Activated effector memory CD4-positive, alpha-beta T cell treated with anti-CD3 and anti-CD28 coated beads, Interleukin-2, amount 50 U/mL, for 16 hours (primary cell): ENCODE measurements at regions not wholly inside any gene's neighbourhood (a gene's known extent, or its start where the extent isn't known, plus 50 kb on each side); places are given as distances from the start of the nearest gene placed in this dataset.
"Not testable (repeated sequence)": the region's sequence is repeated elsewhere in the genome, so short reads cannot be mapped to it uniquely, and the experiment has no call there.

ENCODE experiments used
- DNase-seq: peaks from one replicate; pipeline ENCODE4 v3.0.0-alpha.2; 2020

DNA sequence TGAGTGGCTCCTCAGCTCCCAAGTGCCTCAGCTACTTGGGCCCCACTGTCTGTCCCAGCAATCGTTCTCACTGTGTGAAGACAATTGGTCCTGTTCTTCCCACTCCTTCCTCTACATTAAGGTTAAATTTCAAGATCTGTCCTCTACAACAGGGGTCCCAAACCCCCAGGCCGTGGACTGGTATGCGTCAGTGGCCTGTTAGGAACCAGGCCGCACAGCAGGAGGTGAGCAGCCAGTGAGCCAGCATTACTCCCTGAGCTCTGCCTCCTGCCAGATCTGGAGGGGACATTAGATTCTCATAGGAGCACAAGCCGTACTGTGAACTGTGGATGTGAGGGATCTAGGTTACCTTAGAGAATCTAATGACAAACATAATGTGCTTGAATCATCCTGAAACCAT lies 376.9 kb upstream of the FZD8 start:
- DNase-seq: no peak

- no peak for DNase-seq
Observed at GRCh38 chr10:36017137-36017536, 375.0 kb upstream of the FZD8 start.

- DNase-seq: no peak
Observed at GRCh38 chr10:36007369-36007768, 365.3 kb upstream of the FZD8 start.

GRCh38 chr10:36003688-36004087 lies 361.6 kb upstream of the FZD8 start:
- no peak for DNase-seq

DNA sequence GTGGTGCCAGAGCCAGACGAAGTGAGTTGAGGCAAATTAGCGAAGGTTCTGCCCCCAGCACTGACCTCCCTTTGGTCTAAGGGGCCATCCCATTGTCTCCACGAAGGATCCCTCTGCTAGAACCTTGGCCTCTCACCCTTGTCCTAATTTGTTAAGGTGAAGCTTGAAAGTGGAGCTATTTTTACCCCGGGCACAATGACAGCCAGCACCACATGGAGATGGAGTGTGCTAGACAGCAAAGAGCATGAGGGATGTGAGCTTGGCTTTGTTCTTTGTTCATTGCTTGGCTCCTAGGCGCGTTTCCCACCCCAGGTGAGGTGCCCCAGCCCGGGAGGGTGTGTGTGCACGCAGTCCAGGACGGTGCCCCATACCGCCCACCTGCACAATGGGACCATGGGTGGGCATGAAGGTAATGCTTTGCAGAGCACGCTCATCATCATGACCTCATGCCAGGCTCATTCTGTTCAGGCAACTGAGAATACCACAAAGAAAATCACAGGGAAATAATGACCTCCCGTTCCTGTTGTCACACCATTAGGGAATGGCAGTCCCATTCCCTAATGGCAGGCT lies 361.0 kb upstream of the FZD8 start:
- DNase-seq: no peak

- DNase-seq: no peak
Observed at GRCh38 chr10:36002445-36002844, 360.3 kb upstream of the FZD8 start.

GRCh38 chr10:36000754-36001153 lies 358.7 kb upstream of the FZD8 start:
- not testable (repeated sequence) for DNase-seq

- DNase-seq: no peak
Observed at GRCh38 chr10:35998026-35998425, 355.9 kb upstream of the FZD8 start.

GRCh38 chr10:35995485-35995884 lies 353.4 kb upstream of the FZD8 start:
- DNase-seq: no peak

DNA sequence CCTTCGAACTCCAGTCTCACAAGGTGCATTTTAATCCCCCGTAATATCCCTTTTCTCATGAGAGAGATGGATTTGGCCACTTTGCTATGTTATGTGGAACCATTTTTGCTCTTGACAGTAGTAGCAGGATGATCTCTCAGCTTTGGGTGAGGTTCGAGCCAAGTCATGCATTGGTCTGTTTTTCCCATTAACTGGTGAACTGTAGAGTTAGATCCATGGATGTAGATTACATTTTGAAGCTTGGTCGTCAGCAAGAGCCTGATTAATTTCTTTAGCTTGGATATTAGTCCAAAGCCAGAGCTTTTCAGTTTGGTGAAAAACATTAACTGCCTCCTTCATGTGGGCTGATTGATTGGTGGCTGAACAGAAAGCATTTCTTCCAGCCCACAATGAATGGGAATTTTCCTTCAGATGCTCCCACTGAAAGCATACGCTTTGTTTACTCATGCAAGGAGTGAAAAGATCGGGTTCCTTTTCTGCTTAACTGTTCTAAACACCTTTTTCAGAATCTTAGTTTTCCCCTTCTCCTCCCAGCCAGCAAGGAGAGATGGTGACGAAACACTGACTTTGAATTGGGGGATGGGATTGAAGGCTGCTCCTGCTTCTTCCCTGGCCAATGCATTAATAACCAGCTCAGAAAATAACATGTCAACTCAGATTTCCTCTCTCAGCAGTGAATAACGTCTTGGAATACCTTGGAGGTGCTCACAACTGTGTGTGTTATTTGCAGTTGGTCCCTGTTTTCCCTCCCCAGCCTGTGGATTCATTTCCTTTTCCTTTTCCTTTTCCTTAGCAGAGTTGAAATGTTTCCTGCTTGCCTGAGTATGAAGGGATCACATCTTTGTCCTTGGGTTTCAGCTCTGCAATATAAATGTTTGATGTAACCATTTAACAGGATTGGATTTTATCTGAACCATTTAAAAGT lies 351.8 kb upstream of the FZD8 start:
- no peak for DNase-seq

DNA sequence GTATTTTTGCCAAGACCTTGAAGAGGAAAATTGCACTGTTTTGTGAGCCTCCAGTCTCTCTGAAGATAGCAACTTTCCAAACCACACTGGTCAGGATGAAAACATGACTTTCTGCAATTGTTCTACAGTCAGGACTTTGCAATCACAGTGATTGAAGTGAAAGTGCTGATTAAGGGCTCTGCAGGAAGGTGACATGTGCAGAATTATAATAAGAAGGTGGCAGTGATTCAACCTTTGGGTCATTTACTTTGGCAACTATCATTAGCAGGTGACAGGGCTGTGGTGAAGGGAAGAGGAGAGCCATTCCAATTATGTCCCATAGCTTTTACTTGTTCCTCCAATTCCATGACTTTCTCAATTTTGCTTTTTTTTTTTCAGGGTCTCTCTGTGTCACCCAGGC lies 350.0 kb upstream of the FZD8 start:
- DNase-seq: no peak

- no peak for DNase-seq
Observed at GRCh38 chr10:35986756-35987502, 344.8 kb upstream of the FZD8 start.

DNA sequence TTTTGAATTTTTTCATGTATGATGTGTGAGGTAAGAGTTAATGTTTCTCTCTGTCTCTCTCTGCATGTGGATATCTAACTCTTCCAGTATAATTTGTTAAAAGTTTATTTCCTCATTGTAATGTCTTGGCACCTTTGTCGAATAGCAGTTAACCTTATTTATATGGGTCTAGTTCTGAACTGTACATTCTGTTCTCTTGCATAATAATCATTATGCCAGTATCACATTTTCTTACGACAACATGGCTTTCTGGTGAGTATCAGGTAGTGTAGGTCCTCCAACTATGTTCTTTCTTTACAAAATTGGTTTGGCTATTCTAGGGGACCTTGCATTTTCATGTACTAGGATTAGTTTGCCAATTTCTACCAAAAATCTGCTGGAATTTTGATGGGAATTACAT lies 337.0 kb upstream of the FZD8 start:
- no peak for DNase-seq

DNA sequence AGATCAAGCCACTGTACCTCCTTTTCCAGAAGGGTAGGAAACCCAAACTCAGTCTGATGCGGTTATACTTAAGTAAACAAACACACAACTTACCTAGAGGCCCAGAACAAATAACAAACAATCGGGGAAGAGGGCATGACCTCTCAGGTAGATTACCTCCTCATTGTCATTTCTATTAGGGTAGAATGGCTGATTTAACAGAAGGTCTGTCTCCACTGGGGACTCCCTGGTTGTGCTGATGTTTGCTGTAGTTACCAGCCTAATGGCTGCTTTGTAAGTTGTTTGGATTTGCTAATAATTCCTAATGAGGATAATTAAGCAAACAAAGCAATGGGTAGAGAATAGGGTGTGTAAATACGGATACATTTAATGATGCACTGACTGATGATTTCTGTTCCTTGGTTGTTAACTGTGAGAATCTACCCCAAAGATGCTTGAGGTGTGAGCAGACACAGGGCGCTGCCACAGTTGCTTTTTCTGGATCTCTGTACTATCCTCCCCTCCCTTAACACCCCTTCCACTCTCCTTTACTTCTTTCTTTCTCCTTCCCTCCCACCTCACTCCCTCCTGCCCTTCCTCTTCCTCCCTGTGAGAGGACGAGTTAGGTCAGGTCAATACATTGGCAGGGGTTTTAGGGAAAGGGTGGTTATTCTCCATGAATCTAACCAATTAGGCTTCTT lies 332.0 kb upstream of the FZD8 start:
- not testable (repeated sequence) for DNase-seq

DNA sequence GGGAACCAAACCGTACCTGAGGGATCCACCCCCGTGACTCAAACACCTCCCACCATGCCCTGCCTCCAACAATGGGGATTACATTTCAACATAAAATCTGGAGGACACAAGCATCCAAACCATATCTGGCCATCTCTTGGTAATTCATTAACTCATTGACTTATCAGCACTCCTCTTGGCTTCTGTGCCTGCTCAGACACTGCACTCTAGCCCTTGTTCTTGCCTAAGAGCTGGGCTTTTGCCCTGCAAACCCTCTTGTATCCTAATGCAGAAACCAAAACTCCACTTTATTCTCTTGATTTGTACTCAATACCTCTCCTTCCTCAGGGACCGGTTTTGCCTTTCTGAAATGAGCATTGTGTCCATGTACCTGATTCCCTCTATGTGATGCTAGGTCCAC lies 330.2 kb upstream of the FZD8 start:
- DNase-seq: no peak

DNA sequence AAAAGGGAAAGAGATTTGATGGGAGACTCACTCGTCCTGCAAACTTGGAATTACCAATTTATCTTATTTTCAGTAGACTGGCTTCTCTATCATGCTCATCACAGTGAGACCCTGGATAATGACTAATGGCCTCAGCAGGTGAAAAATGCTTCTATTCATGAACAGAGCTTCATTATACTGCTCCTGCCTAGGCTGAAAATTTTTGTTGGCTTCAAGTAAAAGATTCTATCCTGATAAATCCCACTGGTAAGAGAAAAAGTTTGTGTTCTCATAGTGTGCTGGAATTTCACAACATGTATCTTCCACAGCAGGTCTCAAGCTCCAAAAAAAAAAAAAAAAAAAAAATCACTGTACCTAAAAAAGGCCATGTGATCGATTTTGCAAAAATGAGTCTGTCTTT lies 329.3 kb upstream of the FZD8 start:
- DNase-seq: no peak

DNA sequence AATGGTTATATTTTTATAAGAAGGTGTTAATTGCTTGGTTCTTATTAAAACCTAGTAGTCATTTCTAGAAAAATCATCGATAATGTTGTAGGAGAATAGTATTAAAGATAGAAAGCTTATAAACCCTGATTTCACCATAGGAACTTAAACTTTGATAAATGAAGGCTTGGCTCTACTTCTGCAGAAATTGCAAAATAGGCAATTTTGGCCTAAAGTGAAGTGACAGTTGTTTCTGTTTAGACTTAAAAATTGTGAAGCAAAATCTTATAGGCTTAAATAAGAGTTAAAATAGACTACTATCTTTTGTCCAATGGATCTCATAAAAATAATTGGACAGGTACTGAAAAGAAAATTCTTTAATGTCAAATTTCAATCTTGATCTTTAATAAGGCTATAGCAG lies 321.6 kb upstream of the FZD8 start:
- DNase-seq: no peak

GRCh38 chr10:35961501-35961900 lies 319.4 kb upstream of the FZD8 start:
- DNase-seq: no peak

DNA sequence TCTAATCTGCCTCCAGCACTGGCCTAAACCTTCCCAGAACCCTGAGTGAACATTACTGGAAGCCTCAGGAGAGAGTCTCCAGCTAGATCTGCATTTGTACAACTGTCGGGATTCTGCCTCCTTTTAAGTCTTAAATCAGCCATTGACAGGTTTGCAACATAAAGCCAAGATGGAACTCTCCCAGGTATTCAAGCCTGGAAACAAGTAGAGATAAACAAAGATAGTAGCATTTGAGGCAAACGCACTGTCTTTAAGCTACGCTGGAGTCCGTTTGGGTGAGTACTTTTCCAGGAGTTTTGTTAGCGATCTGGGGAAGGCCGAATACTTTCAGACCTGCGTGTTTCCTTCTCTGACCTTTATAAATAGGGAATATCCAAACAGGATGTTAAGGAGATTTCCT lies 317.2 kb upstream of the FZD8 start:
- no peak for DNase-seq

GRCh38 chr10:35958609-35959008 lies 316.5 kb upstream of the FZD8 start:
- not testable (repeated sequence) for DNase-seq

DNA sequence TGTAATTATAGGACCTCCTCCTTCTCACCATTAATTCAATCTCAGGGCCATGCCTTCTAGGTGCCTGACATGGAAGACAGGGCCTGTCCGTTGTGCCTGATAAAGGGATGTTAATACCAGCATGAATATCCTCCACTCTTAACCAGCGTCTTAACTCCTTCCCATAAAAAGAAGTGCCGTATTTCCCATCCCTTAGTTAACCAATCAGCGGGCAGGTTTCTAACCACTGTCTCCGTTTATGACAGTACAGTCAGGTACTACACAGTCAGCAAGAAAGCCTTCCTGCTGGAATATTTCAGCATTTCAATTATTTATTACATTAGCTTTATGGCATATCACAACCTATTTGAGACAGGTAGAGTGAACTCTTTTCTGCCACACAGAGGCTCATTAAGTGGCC lies 308.6 kb upstream of the FZD8 start:
- no peak for DNase-seq

DNA sequence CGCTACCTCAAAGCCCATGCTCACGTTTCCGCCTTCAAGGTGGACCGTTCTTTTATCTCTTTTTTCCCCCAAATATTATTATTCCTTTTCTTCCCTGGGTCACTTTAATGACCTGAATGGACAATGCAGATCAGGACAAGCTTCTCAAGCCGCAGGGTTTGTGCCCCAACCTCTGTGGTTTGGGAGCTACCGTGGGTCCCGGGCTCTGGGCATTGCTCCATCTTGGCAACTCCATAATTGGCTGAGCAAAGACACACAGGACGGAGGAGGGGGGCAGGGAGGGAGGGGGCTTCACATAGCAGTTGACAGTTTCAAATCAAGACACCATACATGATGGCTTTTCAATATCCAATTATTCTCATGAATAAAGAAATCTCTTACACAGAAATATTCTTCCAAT lies 308.1 kb upstream of the FZD8 start:
- no peak for DNase-seq

- DNase-seq: no peak
Observed at GRCh38 chr10:35949811-35950211, 307.7 kb upstream of the FZD8 start.
